ENCODE measurements at regions not wholly inside any gene's neighbourhood (a gene's known extent, or its start where the extent isn't known, plus 50 kb on each side); places are given as distances from the start of the nearest gene placed in this dataset.

- in situ Hi-C loops (cut with MboI; ENCODE audit: low sequenced_read_pairs), result no loop called here
Measured at GRCh38 chr12:115163710-115164109, 479.7 kb upstream of the TBX3 start.

- in situ Hi-C loops (cut with MboI; ENCODE audit: low sequenced_read_pairs), result no loop called here
Measured at GRCh38 chr12:115160271-115161128, 476.5 kb upstream of the TBX3 start.

- in situ Hi-C loops (cut with MboI; ENCODE audit: low sequenced_read_pairs), result no loop called here
Measured at GRCh38 chr12:115158816-115159215, 474.8 kb upstream of the TBX3 start.

GRCh38 chr12:115155665-115156645 lies 472.0 kb upstream of the TBX3 start:
- in situ Hi-C loops (cut with MboI; ENCODE audit: low sequenced_read_pairs), result no loop called here

- in situ Hi-C loops (cut with MboI; ENCODE audit: low sequenced_read_pairs), result no loop called here
Measured at GRCh38 chr12:115149685-115150378, 465.9 kb upstream of the TBX3 start.

GRCh38 chr12:115149279-115149678 lies 465.3 kb upstream of the TBX3 start:
- in situ Hi-C loops (cut with MboI; ENCODE audit: low sequenced_read_pairs), result no loop called here

GRCh38 chr12:115147916-115148315 lies 463.9 kb upstream of the TBX3 start:
- in situ Hi-C loops (cut with MboI; ENCODE audit: low sequenced_read_pairs), result no loop called here

- in situ Hi-C loops (cut with MboI; ENCODE audit: low sequenced_read_pairs), result no loop called here
Measured at GRCh38 chr12:115146453-115146852, 462.5 kb upstream of the TBX3 start.

- in situ Hi-C loops (cut with MboI; ENCODE audit: low sequenced_read_pairs), result no loop called here
Measured at GRCh38 chr12:115144425-115144824, 460.4 kb upstream of the TBX3 start.

GRCh38 chr12:115140981-115141655 lies 457.1 kb upstream of the TBX3 start:
- in situ Hi-C loops (cut with MboI; ENCODE audit: low sequenced_read_pairs), result no loop called here

- in situ Hi-C loops (cut with MboI; ENCODE audit: low sequenced_read_pairs), result no loop called here
Measured at GRCh38 chr12:115137812-115138521, 454.0 kb upstream of the TBX3 start.

GRCh38 chr12:115135800-115136211 lies 451.8 kb upstream of the TBX3 start:
- in situ Hi-C loops (cut with MboI; ENCODE audit: low sequenced_read_pairs), result no loop called here

- in situ Hi-C loops (cut with MboI; ENCODE audit: low sequenced_read_pairs), result no loop called here
Measured at GRCh38 chr12:115134298-115134697, 450.3 kb upstream of the TBX3 start.

- in situ Hi-C loops (cut with MboI; ENCODE audit: low sequenced_read_pairs), result no loop called here
Measured at GRCh38 chr12:115132905-115133304, 448.9 kb upstream of the TBX3 start.

- in situ Hi-C loops (cut with MboI; ENCODE audit: low sequenced_read_pairs), result no loop called here
Measured at GRCh38 chr12:115132145-115132544, 448.2 kb upstream of the TBX3 start.

- in situ Hi-C loops (cut with MboI; ENCODE audit: low sequenced_read_pairs), result no loop called here
Measured at GRCh38 chr12:115129727-115130126, 445.8 kb upstream of the TBX3 start.

GRCh38 chr12:115121053-115121452 lies 437.1 kb upstream of the TBX3 start:
- in situ Hi-C loops (cut with MboI; ENCODE audit: low sequenced_read_pairs), result no loop called here

- in situ Hi-C loops (cut with MboI; ENCODE audit: low sequenced_read_pairs), result no loop called here
Measured at GRCh38 chr12:115118177-115118724, 434.3 kb upstream of the TBX3 start.

GRCh38 chr12:115114140-115114539 lies 430.2 kb upstream of the TBX3 start:
- in situ Hi-C loops (cut with MboI; ENCODE audit: low sequenced_read_pairs), result no loop called here

GRCh38 chr12:115109863-115110262 lies 425.9 kb upstream of the TBX3 start:
- in situ Hi-C loops (cut with MboI; ENCODE audit: low sequenced_read_pairs), result no loop called here

All from HL-60/S4 (cell line).